T-helper 2 cell (primary cell): ENCODE measurements at regions not wholly inside any gene's neighbourhood (a gene's known extent, or its start where the extent isn't known, plus 50 kb on each side); places are given as distances from the start of the nearest gene placed in this dataset.
"Not testable (repeated sequence)": the region's sequence is repeated elsewhere in the genome, so short reads cannot be mapped to it uniquely, and the experiment has no call there.

Source experiments
- DNase-seq, 5 experiments: peaks; one replicate each; pipeline versions ENCODE4 v3.0.0 to v3.0.0-alpha.2; 2012 to 2022

DNA sequence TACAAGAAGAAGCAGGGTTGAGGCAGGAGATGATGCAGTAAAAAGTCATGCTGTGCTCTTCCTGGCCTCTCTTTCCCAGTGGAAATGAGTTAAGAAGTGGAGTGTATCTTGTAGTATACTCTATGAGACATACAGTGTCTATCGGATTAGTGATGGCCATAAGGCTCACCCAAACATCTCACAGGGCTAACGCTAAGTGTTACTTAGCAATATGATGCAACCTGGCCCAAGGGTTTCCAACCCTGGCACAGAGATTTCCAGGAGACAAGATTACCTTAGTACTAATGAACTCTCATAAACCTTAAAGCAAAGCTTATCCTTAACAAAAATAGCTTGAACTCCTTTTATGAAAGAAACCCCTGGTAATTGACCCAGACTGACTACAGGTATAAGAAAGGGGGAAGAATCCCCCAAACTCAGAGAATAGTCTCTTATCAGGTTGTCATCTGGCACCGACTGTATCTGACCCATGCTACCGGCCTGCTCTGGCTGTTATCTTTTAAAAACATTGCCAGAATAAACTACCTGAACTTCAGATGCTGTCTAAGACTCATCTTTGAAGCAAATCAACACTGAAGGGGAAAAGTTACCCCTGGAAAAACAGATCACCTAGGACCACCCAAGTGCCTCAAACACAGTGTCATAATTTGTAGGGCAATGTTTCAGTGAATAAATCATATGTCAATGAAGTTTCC lies 1002.0 kb downstream of the REEP3 start:
- DNase-seq = no peak

GRCh38 chr10:64528294-64529002 lies 1007.2 kb downstream of the REEP3 start:
- no peak for DNase-seq

DNA sequence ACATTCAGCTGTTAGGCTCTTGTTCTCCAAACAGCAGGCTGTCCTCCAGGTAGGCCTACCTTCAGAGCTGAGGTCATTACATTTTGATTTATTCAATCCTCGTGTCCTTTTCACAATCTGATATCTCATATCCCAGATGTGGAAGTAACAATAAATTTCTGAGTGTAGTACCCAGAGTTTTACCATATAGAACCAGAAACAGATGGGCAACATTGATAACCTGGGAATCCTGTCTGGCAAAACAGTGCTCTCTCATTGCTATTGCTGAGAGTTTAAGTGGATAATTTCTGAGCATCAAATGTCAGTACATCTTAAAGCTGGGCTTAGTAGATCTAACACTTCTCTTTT lies 1007.8 kb downstream of the REEP3 start:
- no peak for DNase-seq

GRCh38 chr10:64534616-64535015 lies 1013.4 kb downstream of the REEP3 start:
- no peak for DNase-seq

DNA sequence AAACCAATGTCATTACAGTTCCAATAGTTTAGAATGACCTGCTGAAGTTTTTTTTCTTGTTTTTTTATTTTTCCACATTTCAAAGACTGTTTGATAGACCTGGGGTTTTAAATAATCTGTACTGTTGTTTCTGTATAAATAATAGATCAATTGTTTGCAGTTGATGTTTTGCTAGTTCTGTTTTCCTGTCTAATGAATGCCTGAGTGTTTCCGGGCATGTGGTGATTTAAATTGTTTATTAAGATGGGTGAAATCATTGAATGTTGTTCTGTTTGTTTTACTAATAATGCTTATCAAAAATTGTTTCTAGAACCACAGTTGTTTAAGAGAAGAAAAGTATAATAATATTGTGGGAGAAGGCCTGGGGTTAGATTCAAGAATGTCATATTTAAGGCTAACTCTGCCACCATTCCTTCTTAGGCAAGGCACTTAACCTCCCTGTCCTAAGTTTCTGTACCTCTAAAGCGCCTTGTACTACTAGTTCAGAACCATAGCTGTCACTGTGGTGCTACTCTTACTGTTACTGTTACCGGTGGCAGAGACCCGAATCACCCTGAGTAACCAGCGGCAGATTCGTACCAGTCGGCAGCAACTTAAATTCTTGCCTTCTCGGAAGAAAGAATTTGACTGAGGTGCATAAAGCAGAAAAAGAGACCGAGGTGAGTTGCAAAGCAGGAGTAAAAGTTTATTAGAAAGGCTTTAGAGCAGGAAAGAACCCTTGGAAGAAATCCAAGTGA lies 1014.1 kb downstream of the REEP3 start:
- no peak for DNase-seq

DNA sequence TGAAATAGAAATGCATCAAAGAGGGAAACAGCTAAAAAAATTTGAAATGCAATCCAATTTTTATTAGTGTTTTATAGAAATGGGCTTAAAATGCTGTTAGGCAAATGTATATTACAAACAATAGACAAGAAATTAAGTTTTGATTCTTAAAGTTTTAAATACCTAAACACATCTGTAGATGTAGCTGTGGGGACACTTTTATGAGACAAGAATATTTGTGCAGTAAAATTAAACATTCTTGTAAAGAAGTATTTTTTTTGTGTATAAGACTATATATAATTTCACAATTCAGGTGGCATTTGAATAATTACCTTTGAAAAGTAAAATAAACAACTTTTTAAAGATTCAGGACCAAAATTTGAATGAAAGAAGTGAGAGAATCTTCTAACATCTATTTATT lies 1015.9 kb downstream of the REEP3 start:
- DNase-seq = no peak

DNA sequence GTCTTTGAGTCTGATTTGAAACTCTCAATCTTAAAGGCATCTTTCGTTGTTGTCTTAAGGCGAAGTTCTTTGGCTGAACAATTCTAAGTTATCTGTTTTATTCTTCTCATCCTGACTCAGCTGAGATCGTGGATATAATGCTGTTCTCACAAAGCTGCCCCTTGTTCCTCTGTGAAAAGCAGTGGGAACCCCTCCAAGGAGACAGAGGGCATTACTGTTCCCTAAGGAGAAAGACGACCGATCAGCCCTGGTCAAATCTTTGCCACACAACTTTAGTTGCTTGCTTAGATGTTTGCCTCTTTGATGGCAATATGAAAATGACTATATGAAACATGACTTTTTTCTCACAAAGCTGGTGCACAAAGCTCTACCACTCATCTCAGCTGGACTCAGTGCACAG lies 1016.7 kb downstream of the REEP3 start:
- no peak for DNase-seq

DNA sequence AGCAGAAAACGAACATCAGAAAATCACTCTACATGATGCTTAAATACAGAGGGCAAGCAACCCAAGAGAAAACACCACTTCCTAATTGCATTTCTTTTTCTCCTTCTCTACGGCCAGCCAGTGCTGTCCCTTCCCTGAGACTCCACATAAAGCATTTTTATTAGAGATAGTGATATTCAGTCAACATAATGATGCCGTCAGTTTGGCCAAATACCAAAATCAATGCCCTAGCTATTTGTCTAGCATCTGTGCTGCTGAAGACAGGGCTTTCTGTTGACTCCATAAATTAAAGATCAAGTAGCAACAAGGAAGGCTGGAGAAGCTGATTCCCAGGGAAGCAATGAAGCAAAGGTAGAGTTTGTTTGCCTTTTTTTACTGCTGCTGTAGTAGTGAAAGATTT lies 1024.9 kb downstream of the REEP3 start:
- no peak for DNase-seq

DNA sequence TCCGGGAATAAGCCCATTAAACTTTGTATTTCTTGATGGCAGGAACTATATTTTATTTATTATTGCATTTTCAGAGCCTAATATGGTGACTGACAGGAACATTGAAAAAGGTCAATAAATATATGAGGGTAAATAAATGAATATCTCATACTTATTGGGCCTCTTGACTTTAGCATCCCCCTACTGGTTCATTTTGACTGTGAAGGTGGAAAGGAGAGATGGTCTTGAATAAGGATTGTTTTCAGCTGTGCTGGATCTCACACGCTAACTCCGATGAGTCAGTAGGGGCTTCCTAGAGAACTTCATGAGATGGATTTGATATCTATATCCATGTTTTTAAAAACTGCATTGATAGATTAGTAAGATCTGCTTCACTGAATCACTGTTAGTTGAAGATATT lies 1026.0 kb downstream of the REEP3 start:
- DNase-seq = no peak

DNA sequence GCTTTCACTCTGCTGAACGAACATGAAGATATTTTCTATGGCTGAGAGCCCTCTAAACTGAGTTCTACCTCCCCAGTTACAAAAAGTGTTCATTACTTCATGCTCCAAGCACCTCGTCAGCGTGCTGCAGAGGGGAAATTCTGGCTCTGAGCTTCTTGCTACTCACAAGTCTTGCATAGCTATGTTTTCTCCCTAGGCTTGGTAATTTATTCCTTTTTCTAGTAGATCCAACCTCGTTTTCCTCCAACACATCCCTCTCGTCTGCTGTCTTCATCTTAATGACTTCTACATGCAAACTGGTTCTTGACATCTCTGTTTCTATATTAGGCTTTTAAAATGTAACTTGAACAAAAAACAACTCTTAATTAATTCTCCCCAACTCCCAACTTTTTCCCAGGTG lies 1034.5 kb downstream of the REEP3 start:
- DNase-seq = no peak

- no peak for DNase-seq
These were observed 1037.1 kb downstream of the REEP3 start for GRCh38 chr10:64558094-64558835.

DNA sequence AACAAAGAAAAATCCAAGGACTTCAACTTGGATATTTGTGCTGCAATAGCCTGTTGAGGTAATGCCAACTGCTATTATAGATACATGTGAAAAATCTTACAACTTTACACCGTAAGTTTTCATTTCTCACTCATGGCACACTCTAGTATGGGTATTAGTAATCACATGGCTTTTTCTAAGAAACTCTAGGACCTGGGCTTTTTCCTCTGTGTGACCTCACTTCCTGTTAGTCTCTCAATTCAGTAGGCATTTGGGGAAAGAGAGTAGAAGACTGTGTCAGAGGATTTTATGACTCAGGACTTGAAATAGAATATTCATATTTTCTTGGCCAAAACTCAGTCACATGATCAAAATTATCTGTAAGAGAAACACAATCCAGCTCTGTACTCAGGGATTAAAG lies 1049.9 kb downstream of the REEP3 start:
- DNase-seq = peak in 1 of 5 experiments; percentile 4

- no peak for DNase-seq
These were observed 1052.6 kb downstream of the REEP3 start for GRCh38 chr10:64573623-64574325.

DNA sequence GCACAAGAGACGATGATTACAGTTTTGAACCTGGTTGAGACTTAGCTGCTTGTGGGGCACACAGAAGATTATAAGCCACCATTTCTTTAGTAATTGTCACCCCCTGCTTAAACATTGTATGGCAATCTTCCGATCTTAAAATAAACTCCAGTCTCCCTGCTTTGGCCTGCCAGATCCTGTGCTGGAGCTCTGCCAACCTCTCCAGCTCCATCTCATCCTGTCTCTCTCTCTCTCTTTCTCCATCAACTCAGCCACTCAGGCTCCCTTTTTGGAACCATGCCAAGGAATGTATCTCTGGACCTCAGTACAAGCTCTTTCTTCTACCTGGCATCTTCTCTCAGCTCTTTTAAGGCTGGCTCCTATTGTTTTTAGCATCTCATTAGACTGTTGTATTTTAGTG lies 1053.2 kb downstream of the REEP3 start:
- no peak for DNase-seq

DNA sequence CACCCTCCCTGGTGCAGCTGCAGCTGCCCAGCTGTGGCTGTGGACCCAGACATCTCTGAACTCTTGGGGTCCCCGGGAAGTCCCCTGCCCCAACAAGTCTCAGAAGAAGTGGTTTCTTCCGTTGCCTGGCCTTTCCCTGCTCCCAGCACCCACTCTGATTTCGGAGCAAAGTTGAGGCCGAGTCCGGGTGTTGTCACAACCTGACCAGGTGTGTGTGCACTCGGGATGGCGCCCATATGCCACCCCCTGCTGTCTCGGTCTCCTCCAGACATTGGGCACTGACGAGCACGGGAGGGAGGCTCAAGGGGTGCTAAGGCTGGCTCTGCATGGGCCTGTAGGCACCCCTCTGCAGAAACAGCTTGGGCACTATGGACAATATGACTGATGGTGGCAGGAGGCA lies 1055.3 kb downstream of the REEP3 start:
- no peak for DNase-seq

DNA sequence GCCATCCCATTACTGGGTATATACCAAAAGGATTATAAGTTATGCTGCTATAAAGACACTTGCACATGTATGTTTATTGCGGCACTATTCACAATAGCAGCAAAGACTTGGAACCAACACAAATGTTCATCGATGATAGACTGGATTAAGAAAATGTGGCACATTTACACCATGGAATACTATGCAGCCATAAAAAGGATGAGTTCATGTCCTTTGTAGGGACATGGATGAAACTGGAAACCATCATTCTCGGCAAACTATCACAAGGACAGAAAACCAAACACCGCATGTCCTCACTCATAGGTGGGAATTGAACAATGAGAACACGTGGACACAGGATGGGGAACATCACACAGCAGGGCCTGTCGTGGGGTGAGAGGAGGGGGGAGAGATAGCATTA lies 1057.6 kb downstream of the REEP3 start:
- not testable (repeated sequence) for DNase-seq

GRCh38 chr10:64586934-64587503 lies 1065.8 kb downstream of the REEP3 start:
- DNase-seq = no peak

GRCh38 chr10:64594072-64594471 lies 1072.9 kb downstream of the REEP3 start:
- no peak for DNase-seq

GRCh38 chr10:64598600-64598999 lies 1077.4 kb downstream of the REEP3 start:
- DNase-seq = no peak

GRCh38 chr10:64601298-64601697 lies 1080.1 kb downstream of the REEP3 start:
- DNase-seq = no peak

- DNase-seq = no peak
These were observed 1095.9 kb downstream of the REEP3 start for GRCh38 chr10:64617085-64617484.

DNA sequence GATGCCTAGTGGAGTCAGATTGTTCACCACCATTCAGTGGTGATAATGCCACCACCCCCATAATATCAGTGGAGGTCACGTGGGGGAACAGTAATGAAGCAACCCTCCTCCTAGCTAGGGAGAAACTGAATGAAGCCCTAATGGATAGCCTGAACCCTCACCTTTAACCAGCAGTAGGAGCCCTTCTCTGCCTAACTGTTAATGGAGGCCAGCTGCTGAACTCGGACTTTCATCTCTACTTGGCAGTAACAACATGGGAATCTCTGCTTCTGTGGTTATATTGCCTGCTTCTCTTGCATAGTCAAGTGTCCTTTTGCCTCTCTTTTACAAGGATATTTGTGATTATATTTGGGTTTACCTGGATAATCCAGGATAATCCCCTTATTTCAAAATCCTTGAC lies 1097.9 kb downstream of the REEP3 start:
- no peak for DNase-seq
